Hepatic stellate cell (primary cell): ENCODE measurements at regions not wholly inside any gene's neighbourhood (a gene's known extent, or its start where the extent isn't known, plus 50 kb on each side); places are given as distances from the start of the nearest gene placed in this dataset.

Experiments
- DNase-seq: peaks from one replicate; pipeline ENCODE4 v3.0.0; 2011; ENCODE audit warnings: low spot score

DNA sequence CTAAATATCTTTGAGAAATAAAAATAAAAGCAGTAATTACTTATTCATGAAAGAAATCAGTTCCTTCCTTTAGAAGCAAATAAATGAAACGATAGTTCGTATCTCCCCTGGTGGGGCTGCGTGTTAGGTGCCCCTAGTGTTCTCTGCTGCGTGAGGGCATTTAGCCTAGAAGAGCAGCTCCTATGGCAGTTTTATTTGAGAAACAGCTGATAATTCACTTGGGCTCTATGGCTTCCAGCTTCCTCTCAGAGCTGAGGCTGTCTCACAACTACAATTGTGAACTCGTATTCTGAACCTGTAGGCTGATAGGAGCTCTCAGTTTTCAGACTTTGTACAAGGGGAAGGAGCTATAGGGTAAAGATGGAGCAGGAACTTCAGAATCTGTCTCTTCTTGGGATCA, 540.0 kb upstream of the MAP3K7 start:
- no peak for DNase-seq

DNA sequence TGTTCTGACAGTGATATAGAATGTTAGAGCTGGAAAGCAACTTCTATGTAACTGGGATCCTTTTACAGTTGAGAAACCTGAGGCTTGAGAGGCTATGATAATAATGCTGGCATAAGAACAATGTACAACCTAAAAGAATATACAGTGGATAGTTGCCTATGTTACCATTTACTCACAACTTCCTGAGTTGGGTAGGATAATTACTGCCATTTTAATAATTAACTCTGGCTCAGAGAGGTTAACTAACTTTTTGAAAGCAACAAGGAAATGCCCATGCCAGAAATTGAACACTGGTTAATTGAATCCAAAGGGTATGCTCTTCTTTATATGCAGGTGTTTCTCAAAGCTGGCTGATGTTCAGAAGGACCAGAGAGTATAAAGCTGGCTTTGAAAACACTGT, 530.7 kb upstream of the MAP3K7 start:
- DNase-seq, result no peak

DNA sequence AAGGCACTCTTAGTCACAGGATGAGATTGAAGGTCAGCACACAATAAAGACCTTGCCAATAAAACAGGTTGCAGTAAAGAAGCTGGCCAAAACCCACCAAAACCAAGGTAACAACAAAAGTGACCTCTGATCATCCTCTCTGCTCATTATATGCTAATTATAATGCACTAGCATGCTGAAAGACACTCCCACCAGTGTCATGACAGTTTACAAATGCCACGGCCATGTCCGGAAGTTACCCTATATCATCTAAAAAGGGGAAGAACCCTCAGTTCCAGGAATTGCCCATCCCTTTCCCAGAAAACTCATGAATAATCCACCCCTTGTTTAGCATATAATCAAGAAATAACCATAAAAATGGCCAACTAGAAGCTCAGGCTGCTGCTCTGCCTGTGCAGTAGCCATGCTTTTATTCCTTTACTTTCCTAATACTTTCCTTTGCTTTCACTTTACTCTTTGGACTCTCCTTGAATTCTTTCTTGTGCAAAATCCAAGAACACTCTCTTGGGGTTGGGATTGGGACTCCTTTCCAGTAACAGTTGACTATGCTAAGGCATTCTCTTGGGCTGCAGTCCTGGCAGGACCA, 527.3 kb upstream of the MAP3K7 start:
- DNase-seq, result no peak

DNA sequence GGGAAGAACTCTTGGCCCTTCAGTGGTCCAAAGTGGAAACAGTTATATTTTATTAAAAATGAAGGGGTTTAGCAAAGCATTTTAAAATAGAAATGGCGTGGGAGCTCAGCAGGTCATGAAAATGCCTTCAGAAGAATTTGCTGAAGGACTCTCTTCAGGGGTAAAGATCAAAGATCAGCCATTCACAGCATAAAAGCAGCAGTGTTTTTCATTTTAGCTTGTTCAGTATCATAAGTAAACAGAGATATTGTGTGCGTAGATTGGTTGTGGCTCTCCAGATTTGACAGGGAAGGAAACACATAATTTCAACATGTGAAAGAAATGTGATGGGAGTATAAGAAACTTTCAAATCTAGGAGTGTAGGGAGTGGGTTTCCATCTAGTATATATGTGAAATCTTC, 519.2 kb upstream of the MAP3K7 start:
- DNase-seq, result no peak

DNA sequence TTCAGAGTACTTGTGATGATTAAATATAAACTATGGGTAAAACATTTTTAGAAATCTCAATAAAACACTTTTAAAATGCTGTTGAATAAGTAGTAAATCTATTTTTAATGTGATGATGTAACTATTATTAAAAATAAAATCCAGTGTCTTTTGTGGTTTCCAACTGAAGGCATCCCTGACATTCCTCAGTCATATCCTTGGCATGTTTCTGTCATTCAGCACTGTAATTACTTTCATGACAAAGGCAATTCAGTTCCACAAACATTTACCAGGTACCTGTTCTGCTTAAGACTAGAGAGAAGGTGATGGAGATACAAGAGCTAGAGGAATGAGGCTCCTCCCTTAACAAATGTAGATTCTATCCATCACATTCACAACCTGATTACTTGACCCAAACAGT, 518.7 kb upstream of the MAP3K7 start:
- DNase-seq, result no peak

DNA sequence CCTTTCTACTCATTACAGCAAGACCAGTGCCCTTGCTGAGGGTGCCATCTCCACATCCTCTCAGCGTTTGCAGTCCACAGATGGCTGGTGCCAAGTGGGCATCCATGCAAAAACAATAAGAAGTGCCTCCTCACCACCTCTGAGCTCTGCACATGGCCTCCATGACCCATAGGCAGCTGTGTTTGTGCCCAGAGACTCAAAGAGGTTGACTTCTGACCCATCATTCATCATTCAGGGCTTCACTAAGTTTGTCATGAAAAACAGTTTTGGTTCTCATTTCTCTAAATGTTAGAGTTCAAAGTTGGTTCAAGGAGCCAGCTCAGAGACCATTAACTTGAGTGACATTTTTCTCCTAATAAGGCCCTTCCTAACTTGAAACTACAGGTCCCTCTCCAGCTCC, 512.6 kb upstream of the MAP3K7 start:
- DNase-seq, result no peak

DNA sequence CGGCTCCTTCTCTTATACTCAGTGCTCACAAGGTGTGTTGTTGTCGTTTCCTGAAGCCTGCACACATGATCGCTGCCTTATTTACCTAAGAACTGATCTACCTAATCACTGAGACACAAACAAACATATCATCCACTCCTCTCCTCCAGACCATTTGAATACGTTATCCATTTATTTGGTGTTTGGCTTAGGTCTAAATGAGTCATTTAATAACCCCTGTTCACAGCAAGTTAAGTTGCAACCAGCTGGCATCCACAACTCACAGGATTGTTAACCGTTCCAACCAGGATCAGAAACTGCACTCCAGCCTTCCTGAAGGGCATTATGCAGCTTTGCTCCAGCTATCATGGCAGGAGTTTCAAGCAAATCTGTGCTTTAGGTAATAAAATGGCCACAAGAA, 511.1 kb upstream of the MAP3K7 start:
- no peak for DNase-seq

DNA sequence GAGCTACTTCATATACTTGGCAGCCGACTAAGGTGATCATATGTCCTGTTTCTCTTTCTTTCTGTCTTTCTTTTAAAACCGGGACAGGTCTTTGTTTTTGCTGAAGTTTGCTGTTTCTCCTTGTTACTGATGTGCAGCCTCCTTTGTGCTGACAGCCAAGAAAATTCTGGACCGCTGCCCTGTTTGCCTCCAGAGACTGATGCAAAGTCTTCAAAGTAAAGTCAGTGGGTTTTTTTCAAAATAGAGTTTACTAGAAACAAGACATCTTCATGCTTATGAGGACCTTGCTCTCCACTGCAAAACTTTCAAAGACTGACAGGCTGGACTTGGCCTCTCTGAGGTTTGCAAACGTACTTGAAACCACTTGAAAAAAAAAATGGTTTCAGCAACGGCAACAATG, 510.5 kb upstream of the MAP3K7 start:
- no peak for DNase-seq

DNA sequence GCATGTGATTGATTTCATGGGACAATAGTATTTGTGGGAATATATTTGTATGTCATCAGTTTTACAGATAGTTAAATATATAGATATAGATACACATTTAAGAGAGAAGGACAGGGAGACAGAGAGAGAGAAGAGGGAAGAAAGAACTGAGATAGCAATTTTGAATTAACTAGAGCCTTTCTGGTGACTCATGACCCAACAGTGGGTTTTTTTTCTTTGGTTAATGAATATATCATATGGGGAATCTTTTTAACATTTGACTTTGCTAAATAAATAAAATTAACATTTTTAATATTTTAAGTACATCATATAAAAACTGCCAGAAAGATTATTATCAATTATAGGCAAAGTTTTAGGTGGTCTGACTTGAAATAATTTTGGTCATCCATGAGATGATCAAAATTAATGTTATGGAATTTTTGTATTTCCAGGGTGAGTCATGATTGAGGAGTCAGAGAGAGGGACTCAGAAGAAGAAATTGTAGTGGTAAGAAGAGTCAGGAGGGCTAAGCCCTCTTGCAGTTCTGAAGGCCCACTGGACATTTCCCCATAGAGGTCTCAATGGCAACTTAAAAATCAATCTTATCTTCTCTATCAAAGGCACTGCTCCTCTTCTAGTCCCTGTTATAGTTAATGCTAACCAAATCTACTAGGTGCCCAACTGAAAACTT, 508.1 kb upstream of the MAP3K7 start:
- DNase-seq, result no peak

DNA sequence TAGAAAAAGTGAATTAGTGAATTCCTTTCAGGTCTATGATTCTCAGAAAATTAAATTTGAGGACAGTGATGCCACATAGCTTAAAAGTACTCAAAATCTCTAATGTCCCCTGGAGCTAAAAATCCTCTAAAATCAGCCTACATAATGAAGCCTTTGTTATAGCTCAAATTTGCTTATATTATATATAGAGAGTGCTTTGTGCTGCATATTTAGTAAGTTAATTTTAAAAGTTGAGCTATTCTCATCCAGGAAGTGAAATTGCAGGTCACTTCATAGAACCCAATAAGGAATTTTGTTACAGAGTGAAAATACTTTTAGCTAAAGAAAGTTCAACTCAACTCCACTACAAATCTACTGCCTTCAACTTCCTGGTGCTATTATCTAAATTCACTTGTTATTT, 507.5 kb upstream of the MAP3K7 start:
- no peak for DNase-seq

DNA sequence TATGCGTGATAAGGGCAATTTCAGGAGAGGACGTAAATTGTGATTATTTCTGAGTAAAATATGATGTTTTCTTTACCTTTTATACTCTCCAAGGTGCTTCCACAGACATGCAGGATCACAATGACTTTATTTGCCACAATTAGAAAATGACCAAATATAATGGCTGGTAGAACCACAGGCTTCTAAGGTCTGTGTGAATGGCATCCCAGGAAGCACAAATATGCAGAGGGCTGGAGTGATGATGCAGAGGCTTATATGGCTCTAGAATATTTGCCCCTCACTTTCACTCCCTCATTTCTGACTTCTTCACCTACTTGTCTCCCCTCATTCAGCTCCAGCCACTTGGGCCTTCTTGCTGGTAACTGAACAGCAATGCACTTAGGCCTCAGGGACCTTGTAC, 502.1 kb upstream of the MAP3K7 start:
- no peak for DNase-seq

DNA sequence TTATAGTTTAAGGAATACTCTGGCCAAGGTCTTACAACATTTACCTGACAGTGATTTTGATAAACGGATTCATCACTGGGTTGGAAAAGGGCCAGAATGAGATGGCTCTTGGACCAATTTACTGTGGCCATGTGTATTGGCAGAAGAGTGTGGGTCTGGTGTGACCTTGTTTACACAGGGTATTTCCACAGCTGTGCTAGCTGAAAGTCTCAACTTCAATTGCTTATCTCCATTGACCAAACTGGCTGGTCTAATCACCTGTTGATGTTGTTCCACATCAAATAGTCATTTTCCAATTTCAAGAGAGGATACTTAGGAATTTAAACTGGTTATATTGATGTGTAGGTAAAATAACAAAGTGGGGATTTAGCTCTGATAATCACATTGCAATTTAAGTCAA, 501.6 kb upstream of the MAP3K7 start:
- DNase-seq, result no peak

DNA sequence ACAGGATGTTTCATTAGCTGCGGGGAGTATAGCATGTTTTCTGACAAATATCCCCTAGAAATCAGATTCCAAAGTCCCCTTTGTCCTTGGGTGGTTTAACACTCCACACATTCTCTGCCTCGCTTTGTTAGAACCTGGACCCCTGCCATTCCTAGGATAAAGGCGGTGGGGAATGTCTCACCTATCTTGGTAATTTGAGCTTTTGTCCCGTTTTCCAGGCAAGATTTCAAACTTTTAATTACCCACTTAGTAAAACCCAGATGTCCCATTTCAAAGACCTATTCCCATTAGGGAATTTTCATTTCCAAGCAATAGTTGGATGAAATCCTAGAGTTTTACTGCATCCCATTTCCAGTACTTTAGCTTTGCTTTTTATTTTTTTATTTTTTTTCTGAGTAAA, 501.0 kb upstream of the MAP3K7 start:
- DNase-seq, result no peak

DNA sequence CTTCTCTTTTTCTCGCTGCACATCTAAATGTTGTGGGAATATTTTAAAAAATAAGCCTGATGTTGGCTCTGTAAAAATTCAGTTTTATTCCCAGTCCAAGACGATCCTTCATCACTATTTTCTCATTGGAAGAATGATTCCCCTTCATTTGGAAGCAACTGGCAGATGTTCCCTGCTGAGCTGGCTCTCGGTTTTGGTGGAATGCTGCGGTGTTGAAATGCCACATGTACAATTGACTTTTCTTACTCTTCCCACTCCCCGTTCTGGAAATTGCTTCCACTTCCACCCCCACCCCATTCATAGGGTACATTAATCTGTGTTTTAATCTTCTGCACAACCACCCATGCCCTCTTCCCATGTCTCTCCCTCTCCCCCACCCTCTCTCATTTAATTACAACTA, 496.3 kb upstream of the MAP3K7 start:
- DNase-seq, result no peak

DNA sequence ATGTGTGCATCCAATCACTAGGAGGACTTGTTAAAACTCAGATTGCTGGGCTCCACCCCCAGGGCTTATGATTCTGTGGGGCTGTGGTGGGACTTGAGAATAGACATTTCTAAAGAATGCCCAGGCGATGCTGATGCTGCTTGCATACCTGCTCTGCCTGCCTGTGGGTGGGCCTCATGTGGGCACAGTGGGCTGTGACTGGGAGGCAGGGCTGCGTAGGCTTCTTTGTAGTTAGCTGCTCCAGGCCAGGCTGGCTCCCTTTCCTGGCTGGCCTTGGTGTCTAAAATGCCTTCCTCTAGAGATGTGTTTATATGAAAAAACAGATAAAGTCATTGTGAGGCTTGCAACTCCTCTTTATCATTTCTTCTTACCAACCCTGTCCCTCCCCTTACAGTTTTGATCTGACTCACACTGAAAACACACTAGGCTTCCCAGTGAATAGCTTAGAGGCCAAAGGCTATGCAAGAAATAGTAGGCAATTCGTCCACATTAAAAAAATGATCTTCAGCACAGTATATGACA, 495.5 kb upstream of the MAP3K7 start:
- no peak for DNase-seq

DNA sequence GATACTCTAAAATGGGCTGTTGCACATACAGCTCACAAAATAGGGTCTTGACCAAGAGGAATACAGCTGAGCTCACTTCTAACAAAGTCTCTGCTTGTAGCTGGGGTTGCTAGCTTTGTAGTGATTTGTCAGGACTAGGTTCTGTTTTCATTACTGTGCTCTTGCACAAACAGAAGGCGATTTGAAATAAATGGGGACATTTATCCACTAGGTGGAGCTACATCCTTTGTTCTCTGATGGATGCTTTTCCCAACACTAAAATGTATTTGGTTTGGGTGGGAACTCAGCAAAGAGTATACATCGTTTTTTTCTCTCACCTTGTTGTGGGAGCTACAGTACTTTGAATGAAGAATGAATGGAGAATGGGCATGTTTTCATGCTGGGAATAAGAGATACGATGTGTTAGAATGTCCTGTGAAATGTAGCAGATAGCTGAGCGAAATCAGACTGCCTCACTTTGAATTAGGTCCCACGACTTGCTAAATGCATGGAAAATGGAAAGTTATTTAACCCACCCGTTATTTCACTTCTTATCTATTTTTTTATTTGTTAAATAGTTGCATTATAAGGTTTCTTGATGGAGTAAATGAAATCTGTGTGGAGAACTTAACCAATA, 494.7 kb upstream of the MAP3K7 start:
- DNase-seq, result peak; percentile 4

DNA sequence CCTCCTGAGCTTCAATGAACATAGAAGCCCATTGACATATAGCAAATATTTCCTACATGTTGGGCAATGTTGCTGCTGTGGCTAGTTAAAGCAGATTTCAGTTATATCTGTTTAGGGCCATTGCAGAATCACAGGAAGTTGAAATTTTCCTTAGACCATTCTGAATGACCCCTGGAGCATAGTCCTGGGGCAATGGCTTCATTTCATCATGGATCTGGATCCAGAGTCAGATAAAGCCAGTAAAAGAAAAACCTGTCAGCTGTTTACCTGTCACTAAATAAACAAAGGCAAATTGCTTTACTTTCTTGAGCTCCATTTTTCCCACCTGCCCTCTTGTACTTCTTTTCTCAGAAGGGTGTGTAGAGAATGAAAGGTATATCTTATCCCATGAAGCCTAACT, 494.0 kb upstream of the MAP3K7 start:
- no peak for DNase-seq

DNA sequence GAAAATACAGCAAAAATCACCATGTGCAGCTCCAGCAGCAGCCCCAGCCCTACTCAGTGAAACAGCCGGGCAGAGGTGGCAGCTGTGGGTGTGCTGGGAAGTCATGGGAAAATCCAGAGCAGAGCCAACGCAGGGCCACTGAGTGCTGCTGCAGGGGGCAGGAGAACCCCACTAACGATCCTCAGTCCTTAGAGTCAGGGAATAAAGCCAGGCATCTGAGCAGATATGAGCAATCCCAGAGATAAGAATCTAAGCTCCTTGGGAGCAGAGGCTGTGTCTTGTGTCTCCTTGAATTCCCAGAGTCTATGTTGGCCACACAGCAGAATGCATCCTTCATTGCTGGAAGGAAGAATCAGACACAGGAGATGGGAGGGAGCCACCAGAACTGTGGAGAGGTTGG, 493.1 kb upstream of the MAP3K7 start:
- no peak for DNase-seq

DNA sequence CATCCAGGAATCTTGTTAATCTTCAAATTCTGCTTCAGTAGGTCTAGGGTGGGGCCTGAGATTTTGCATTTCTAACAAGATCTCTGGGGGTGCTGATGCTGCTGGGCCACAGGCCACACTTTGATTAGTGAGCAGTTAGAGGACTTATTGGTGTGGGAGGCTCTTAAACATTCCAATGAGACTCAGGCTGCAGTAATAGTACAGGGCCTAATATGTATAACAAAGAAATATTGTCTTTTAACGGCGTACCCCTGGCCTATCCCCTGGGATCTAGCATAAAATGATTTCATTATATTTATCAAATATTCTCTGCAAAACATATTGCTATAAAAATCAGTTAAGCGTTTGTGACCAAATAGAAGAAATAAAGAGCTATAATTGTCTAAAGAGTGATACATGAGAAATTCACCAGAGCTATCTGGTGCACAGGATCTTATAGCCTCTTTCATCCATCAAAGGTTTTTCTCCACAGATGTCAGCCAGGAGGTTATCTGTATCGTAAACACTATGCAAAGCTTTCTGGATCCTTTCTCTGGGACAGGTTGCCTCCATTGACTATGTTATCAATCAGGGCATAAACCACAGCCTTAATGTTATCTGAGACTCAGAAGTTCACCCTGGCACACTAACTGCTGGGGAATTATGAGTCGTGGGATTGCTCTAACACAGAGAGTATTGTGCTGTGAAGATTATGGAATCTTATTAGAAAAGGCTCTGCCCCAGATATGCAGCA, 488.5 kb upstream of the MAP3K7 start:
- DNase-seq, result no peak

DNA sequence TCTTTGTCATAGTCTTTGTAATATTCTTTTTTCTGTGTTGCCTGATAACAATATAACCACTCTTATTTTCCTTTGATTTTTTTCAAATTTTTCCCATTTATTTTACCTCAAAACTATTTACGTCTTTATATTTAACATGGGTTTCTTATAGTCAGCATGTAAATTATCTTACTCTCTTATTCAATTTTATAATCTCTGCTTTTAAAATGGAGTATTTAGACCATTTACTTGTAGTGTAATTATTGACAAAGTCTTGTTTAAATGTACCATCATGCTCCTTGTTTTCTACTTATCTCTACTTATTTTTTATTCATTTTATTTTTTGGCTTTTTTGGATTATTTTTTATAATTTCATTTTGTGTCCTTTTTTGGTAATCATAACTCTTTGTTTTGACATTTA, 476.5 kb upstream of the MAP3K7 start:
- no peak for DNase-seq

DNA sequence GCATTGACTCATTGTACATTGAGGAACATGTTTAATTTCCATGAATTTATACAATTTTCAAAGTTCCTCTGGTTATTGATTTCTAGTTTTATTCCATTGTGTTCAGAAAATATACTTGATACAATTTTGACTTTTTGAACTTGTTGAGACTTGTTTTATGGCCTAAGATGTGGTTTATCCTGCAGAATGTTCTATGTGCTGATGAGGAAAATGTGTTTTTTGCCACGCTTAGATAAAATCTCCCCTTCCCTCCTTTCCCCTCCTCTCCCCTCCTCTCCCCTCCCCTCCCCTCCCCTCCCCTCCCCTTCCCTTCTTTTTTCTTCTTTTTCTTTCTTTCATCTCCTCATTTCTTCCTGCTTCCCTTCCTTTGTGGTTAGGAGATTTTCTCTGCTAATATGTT, 470.8 kb upstream of the MAP3K7 start:
- DNase-seq, result no peak

DNA sequence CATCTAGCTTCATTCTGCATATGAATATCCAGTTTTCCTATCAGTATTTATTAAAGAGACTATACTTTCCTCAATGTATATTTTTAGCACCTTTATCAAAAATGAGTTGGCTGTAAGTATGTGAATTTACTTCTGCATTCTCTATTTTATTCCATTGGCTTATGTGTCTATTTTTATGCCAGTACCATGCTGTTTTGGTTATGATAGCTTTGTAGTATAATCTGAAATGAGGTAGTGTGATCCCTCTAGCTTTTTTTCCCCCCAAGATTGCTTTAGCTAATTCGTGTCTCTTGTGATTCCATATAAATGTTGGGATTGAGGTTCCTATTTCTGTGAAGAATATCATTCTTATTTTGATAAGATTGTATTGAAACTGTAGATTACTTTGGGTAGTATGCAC, 469.1 kb upstream of the MAP3K7 start:
- DNase-seq, result no peak
